GM23338 (cell line): ENCODE measurements at regions not wholly inside any gene's neighbourhood (a gene's known extent, or its start where the extent isn't known, plus 50 kb on each side); places are given as distances from the start of the nearest gene placed in this dataset.

Experiments
- ATAC-seq: fragments of 200-7000 bp; cut with Tn5 transposase; 3 replicates; pipeline ENCODE4 v1.9.1; 2020
- DNase-seq: peaks from one replicate; pipeline ENCODE4 v3.0.0-alpha.2; 2015; ENCODE audit warnings: low spot score
- H2AFZ ChIP-seq: fragments of 200-600 bp; sonication (generic); 2 replicates; pipeline ENCODE4 v1.8.0; 2016; ENCODE audit warnings: antibody characterized with exemption, mild to moderate bottlenecking, moderate library complexity
- H3F3A ChIP-seq: fragments of 200-600 bp; sonication (generic); replicated peaks from 2 replicates; pipeline ENCODE4 v1.8.0; 2017; ENCODE audit warnings: antibody characterized with exemption, mixed run types, low read depth
- H3K27ac ChIP-seq: fragments of 200-600 bp; sonication (generic); 2 replicates; pipeline ENCODE4 v1.6.1; 2016; ENCODE audit warnings: low read depth
- H3K27me3 ChIP-seq: fragments of 200-600 bp; sonication (generic); 2 replicates; pipeline ENCODE4 v1.8.0; 2016; ENCODE audit warnings: mild to moderate bottlenecking, mixed run types, moderate library complexity; ENCODE audit not compliant: insufficient read depth
- H3K36me3 ChIP-seq: fragments of 200-600 bp; sonication (generic); 2 replicates; pipeline ENCODE4 v1.8.0; 2016; ENCODE audit warnings: mild to moderate bottlenecking; ENCODE audit not compliant: insufficient read depth
- H3K4me1 ChIP-seq: fragments of 200-600 bp; sonication (generic); 2 replicates; pipeline ENCODE4 v1.8.0; 2016; ENCODE audit warnings: mild to moderate bottlenecking, moderate library complexity; ENCODE audit not compliant: insufficient read depth
- H3K4me2 ChIP-seq: fragments of 200-600 bp; sonication (generic); 2 replicates; pipeline ENCODE4 v1.7.1; 2017; ENCODE audit warnings: mixed run types
- H3K4me3 ChIP-seq: fragments of 200-600 bp; sonication (generic); 2 replicates; pipeline ENCODE4 v1.6.1; 2016; ENCODE audit warnings: mixed run types
- H3K79me2 ChIP-seq: fragments of 200-600 bp; sonication (generic); replicated peaks from 2 replicates; pipeline ENCODE4 v1.8.0; 2017; ENCODE audit warnings: mild to moderate bottlenecking; ENCODE audit not compliant: insufficient read depth
- H3K9me2 ChIP-seq: fragments of 200-600 bp; sonication (generic); 2 replicates; pipeline ENCODE4 v1.8.0; 2017; ENCODE audit not compliant: insufficient read depth
- H4K20me1 ChIP-seq: fragments of 200-600 bp; sonication (generic); replicated peaks from 2 replicates; pipeline ENCODE4 v1.8.0; 2017; ENCODE audit warnings: mild to moderate bottlenecking; ENCODE audit not compliant: insufficient read depth
- H3K27ac Mint-ChIP-seq: 2 replicates; pipeline ENCODE4 v1.8.0; 2020; ENCODE audit warnings: inconsistent platforms, mild to moderate bottlenecking, moderate library complexity, mixed read lengths
- H3K27me3 Mint-ChIP-seq: 3 replicates; pipeline ENCODE4 v1.8.0; 2022; ENCODE audit warnings: low read depth, mild to moderate bottlenecking, moderate library complexity, mixed read lengths, inconsistent platforms; ENCODE audit not compliant: insufficient read depth, poor library complexity
- H3K36me3 Mint-ChIP-seq: 3 replicates; pipeline ENCODE4 v1.8.0; 2021; ENCODE audit warnings: low read depth, mild to moderate bottlenecking, inconsistent platforms, moderate library complexity, mixed read lengths
- H3K4me1 Mint-ChIP-seq: 3 replicates; pipeline ENCODE4 v1.8.0; 2020; ENCODE audit warnings: mild to moderate bottlenecking, inconsistent platforms, mixed read lengths
- H3K4me3 Mint-ChIP-seq: 3 replicates; pipeline ENCODE4 v1.8.0; 2021; ENCODE audit warnings: moderate library complexity, mild to moderate bottlenecking, inconsistent platforms, mixed read lengths
- H3K9me3 Mint-ChIP-seq: 3 replicates; pipeline ENCODE4 v1.8.0; 2020; ENCODE audit warnings: moderate library complexity, mild to moderate bottlenecking, inconsistent platforms, mixed read lengths
- EZH2 ChIP-seq: fragments of 200-600 bp; sonication (generic); IDR thresholded peaks from one replicate; pipeline ENCODE4 v1.8.0; 2017; ENCODE audit warnings: antibody characterized with exemption, mild to moderate bottlenecking, low read depth; ENCODE audit not compliant: unreplicated experiment
- JUNB ChIP-seq: IDR thresholded peaks from one replicate; pipeline ENCODE4 v1.6.1; 2016; ENCODE audit warnings: antibody characterized with exemption; ENCODE audit not compliant: unreplicated experiment
- STAT1 ChIP-seq: IDR thresholded peaks from one replicate; pipeline ENCODE4 v1.6.1; 2016; ENCODE audit warnings: antibody characterized with exemption; ENCODE audit not compliant: unreplicated experiment
- ZNF114 ChIP-seq: fragments of 250-450 bp; sonication (Bioruptor Pico); IDR thresholded peaks from 2 replicates; pipeline ENCODE4 v1.5.0; 2020; ENCODE audit warnings: mild to moderate bottlenecking, moderate library complexity
- TF ChIP-seq, protein P1 (sequence below): fragments of 250-450 bp; sonication (Bioruptor Pico); IDR thresholded peaks from 2 replicates; pipeline ENCODE4 v1.5.0; 2020; ENCODE audit warnings: mild to moderate bottlenecking, moderate library complexity

DNA sequence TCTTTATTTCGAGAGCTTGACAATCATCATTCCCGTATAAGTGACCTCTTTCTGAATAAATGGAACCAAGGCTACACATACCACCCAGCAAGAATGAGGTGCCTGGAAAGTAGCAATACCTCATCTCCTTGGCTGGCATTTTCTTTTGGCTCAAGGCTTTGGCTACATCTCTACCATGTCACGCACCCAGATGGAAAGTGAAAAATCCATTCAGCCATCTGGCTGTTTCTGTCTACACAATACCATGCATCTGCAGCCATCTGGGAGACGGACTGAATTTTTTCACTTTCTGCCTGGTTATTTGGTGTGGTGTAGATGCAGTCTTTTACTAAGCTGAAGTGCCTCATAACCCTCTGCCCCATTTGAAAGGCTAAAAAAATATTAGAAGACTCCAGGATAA lies 566.9 kb downstream of the BCL11A start:
- no peak overlapping the region for H3K4me2 ChIP-seq
- no peaks in the 10 kb centered on the region for H3K79me2 ChIP-seq
- Mint-ChIP-seq H3K36me3 (no peaks in the 10 kb centered on the region), H3K9me3 (no peaks in the 10 kb centered on the region), H3K4me3 (no peak overlapping the region), H3K27ac (no peak overlapping the region), H3K27me3 (no peaks in the 10 kb centered on the region), H3K4me1 (peaks cover 2% of the 10 kb centered on the region)
- no peak overlapping the region for H3K27ac ChIP-seq
- H3K36me3 ChIP-seq, result no peaks in the 10 kb centered on the region
- no peak for TF ChIP-seq STAT1
- no peak for TF ChIP-seq JUNB
- TF ChIP-seq, protein P1, sequence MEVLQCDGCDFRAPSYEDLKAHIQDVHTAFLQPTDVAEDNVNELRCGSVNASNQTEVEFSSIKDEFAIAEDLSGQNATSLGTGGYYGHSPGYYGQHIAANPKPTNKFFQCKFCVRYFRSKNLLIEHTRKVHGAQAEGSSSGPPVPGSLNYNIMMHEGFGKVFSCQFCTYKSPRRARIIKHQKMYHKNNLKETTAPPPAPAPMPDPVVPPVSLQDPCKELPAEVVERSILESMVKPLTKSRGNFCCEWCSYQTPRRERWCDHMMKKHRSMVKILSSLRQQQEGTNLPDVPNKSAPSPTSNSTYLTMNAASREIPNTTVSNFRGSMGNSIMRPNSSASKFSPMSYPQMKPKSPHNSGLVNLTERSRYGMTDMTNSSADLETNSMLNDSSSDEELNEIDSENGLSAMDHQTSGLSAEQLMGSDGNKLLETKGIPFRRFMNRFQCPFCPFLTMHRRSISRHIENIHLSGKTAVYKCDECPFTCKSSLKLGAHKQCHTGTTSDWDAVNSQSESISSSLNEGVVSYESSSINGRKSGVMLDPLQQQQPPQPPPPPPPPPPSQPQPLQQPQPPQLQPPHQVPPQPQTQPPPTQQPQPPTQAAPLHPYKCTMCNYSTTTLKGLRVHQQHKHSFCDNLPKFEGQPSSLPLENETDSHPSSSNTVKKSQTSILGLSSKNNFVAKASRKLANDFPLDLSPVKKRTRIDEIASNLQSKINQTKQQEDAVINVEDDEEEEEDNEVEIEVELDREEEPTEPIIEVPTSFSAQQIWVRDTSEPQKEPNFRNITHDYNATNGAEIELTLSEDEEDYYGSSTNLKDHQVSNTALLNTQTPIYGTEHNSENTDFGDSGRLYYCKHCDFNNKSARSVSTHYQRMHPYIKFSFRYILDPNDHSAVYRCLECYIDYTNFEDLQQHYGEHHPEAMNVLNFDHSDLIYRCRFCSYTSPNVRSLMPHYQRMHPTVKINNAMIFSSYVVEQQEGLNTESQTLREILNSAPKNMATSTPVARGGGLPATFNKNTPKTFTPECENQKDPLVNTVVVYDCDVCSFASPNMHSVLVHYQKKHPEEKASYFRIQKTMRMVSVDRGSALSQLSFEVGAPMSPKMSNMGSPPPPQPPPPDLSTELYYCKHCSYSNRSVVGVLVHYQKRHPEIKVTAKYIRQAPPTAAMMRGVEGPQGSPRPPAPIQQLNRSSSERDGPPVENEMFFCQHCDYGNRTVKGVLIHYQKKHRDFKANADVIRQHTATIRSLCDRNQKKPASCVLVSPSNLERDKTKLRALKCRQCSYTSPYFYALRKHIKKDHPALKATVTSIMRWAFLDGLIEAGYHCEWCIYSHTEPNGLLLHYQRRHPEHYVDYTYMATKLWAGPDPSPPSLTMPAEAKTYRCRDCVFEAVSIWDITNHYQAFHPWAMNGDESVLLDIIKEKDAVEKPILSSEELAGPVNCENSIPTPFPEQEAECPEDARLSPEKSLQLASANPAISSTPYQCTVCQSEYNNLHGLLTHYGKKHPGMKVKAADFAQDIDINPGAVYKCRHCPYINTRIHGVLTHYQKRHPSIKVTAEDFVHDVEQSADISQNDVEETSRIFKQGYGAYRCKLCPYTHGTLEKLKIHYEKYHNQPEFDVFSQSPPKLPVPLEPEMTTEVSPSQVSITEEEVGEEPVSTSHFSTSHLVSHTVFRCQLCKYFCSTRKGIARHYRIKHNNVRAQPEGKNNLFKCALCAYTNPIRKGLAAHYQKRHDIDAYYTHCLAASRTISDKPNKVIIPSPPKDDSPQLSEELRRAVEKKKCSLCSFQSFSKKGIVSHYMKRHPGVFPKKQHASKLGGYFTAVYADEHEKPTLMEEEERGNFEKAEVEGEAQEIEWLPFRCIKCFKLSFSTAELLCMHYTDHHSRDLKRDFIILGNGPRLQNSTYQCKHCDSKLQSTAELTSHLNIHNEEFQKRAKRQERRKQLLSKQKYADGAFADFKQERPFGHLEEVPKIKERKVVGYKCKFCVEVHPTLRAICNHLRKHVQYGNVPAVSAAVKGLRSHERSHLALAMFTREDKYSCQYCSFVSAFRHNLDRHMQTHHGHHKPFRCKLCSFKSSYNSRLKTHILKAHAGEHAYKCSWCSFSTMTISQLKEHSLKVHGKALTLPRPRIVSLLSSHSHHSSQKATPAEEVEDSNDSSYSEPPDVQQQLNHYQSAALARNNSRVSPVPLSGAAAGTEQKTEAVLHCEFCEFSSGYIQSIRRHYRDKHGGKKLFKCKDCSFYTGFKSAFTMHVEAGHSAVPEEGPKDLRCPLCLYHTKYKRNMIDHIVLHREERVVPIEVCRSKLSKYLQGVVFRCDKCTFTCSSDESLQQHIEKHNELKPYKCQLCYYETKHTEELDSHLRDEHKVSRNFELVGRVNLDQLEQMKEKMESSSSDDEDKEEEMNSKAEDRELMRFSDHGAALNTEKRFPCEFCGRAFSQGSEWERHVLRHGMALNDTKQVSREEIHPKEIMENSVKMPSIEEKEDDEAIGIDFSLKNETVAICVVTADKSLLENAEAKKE (CRISPR knock-in tag), result no peak
- H3K9me2 ChIP-seq, result peaks cover 5% of the 10 kb centered on the region; the same call in 1 of the 2 replicates
- H3K4me1 ChIP-seq, result no peaks in the 10 kb centered on the region
- H3K27me3 ChIP-seq, result no peaks in the 10 kb centered on the region
- no peak overlapping the region for H3K4me3 ChIP-seq
- no peak overlapping the region for H2AFZ ChIP-seq
- H3F3A ChIP-seq, result no peaks in the 10 kb centered on the region
- ATAC-seq (no peak), DNase-seq (no peak)
- no peaks in the 10 kb centered on the region for H4K20me1 ChIP-seq

DNA sequence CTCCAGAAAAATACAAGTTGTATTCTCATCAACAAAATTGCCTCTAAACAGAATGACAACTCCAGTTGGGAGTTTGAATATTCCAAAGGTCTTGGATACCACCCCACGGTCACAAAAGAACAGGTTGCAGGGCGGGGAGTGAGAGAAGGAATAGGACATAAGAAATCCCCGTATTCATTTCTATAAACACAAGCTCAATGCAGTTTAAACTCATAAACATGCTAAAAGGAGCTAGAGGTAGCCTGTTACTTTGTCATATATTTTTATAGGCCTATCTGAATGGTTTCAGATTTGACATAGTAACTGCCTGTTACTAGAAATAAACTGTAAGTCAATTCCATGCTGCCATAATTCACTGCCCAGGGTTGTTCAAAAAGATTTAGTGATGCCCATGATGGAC lies 567.5 kb downstream of the BCL11A start:
- no peak overlapping the region for H3K4me2 ChIP-seq
- no peaks in the 10 kb centered on the region for H3K27me3 Mint-ChIP-seq
- H3K9me2 ChIP-seq, result peaks cover 5% of the 10 kb centered on the region; the same call in 1 of the 2 replicates
- no peaks in the 10 kb centered on the region for H3K9me3 Mint-ChIP-seq
- H3K27ac Mint-ChIP-seq, result no peak overlapping the region
- H2AFZ ChIP-seq, result no peak overlapping the region
- no peaks in the 10 kb centered on the region for H3K79me2 ChIP-seq
- H4K20me1 ChIP-seq, result no peaks in the 10 kb centered on the region
- H3K4me3 ChIP-seq, result no peak overlapping the region
- no peaks in the 10 kb centered on the region for H3K36me3 ChIP-seq
- ATAC-seq (no peak), DNase-seq (no peak)
- H3K4me1 Mint-ChIP-seq, result peaks cover 2% of the 10 kb centered on the region; the same call in 2 of the 3 replicates
- no peaks in the 10 kb centered on the region for H3K27me3 ChIP-seq
- H3K27ac ChIP-seq, result no peak overlapping the region
- H3F3A ChIP-seq, result no peaks in the 10 kb centered on the region
- no peaks in the 10 kb centered on the region for H3K4me1 ChIP-seq
- no peak overlapping the region for H3K4me3 Mint-ChIP-seq
- H3K36me3 Mint-ChIP-seq, result no peaks in the 10 kb centered on the region
- no peak for TF ChIP-seq EZH2
- no peak for TF ChIP-seq STAT1
- TF ChIP-seq, protein P1 (CRISPR knock-in tag), result no peak
- TF ChIP-seq ZNF114 (CRISPR knock-in tag), result no peak
